RCC 7860 (cell line): ENCODE measurements at regions not wholly inside any gene's neighbourhood (a gene's known extent, or its start where the extent isn't known, plus 50 kb on each side); places are given as distances from the start of the nearest gene placed in this dataset.
"Not testable (repeated sequence)": the region's sequence is repeated elsewhere in the genome, so short reads cannot be mapped to it uniquely, and the experiment has no call there.

Experiments
- DNase-seq: peaks from one replicate; pipeline ENCODE4 v3.0.0-alpha.2; 2015; ENCODE audit warnings: low spot score
- FAIRE-seq: peaks from 2 replicates; lab custom pipeline; 2012; peaks lifted over from hg19 to GRCh38; lab: Jason Lieb, UNC

GRCh38 chr3:110888625-110889375 lies 182.8 kb upstream of the NECTIN3 start:
- DNase-seq, FAIRE-seq: not testable (repeated sequence)

- not testable (repeated sequence) for DNase-seq, FAIRE-seq
Measured at GRCh38 chr3:110889376-110889699, 182.3 kb upstream of the NECTIN3 start.

GRCh38 chr3:110894574-110894973 lies 177.0 kb upstream of the NECTIN3 start:
- DNase-seq (no peak), FAIRE-seq (no peak)

GRCh38 chr3:110895054-110895453 lies 176.6 kb upstream of the NECTIN3 start:
- DNase-seq (no peak), FAIRE-seq (no peak)

GRCh38 chr3:110897046-110897445 lies 174.6 kb upstream of the NECTIN3 start:
- FAIRE-seq (no peak), DNase-seq (no peak)

- DNase-seq (no peak), FAIRE-seq (no peak)
Measured at GRCh38 chr3:110900576-110900975, 171.0 kb upstream of the NECTIN3 start.

- DNase-seq (no peak), FAIRE-seq (no peak)
Measured at GRCh38 chr3:110901536-110901935, 170.1 kb upstream of the NECTIN3 start.

- DNase-seq (no peak), FAIRE-seq (no peak)
Measured at GRCh38 chr3:110902453-110903085, 169.0 kb upstream of the NECTIN3 start.

- no peak for DNase-seq
Measured at GRCh38 chr3:110903771-110904519, 167.7 kb upstream of the NECTIN3 start.

GRCh38 chr3:110904520-110904890 lies 167.1 kb upstream of the NECTIN3 start:
- FAIRE-seq: no peak

More at GRCh38 chr3:110903771-110904519, 167.7 kb upstream of the NECTIN3 start:
- no peak for FAIRE-seq

GRCh38 chr3:110905121-110905520 lies 166.5 kb upstream of the NECTIN3 start:
- FAIRE-seq: no peak

More at GRCh38 chr3:110904520-110904890, 167.1 kb upstream of the NECTIN3 start:
- no peak for DNase-seq

GRCh38 chr3:110909839-110910238 lies 161.8 kb upstream of the NECTIN3 start:
- FAIRE-seq (no peak), DNase-seq (no peak)

More at GRCh38 chr3:110905121-110905520, 166.5 kb upstream of the NECTIN3 start:
- no peak for DNase-seq

GRCh38 chr3:110910346-110910955 lies 161.2 kb upstream of the NECTIN3 start:
- no peak for FAIRE-seq
- no peak for DNase-seq

- no peak for DNase-seq
- no peak for FAIRE-seq
Measured at GRCh38 chr3:110918963-110919362, 152.7 kb upstream of the NECTIN3 start.

- DNase-seq (no peak), FAIRE-seq (no peak)
Measured at GRCh38 chr3:110925798-110926197, 145.8 kb upstream of the NECTIN3 start.

- DNase-seq: no peak
- no peak for FAIRE-seq
Measured at GRCh38 chr3:110928016-110928662, 143.5 kb upstream of the NECTIN3 start.

- no peak for DNase-seq
Measured at GRCh38 chr3:110929816-110930215, 141.8 kb upstream of the NECTIN3 start.

GRCh38 chr3:110932567-110932966 lies 139.0 kb upstream of the NECTIN3 start:
- FAIRE-seq: no peak
- DNase-seq: no peak

More at GRCh38 chr3:110929816-110930215, 141.8 kb upstream of the NECTIN3 start:
- no peak for FAIRE-seq

- no peak for DNase-seq
Measured at GRCh38 chr3:110933821-110934426, 137.7 kb upstream of the NECTIN3 start.

GRCh38 chr3:110938629-110939028 lies 133.0 kb upstream of the NECTIN3 start:
- FAIRE-seq (no peak), DNase-seq (no peak)

More at GRCh38 chr3:110933821-110934426, 137.7 kb upstream of the NECTIN3 start:
- no peak for FAIRE-seq
